WTC11 (cell line): ENCODE measurements at regions not wholly inside any gene's neighbourhood (a gene's known extent, or its start where the extent isn't known, plus 50 kb on each side); places are given as distances from the start of the nearest gene placed in this dataset.

Experiments used
- ATAC-seq: fragments of 200-7000 bp; cut with Tn5 transposase; 2 replicates; pipeline ENCODE4 v1.10.0; 2021; ENCODE audit warnings: mild to moderate bottlenecking, moderate library complexity
- CTCF ChIA-PET: fragments of 300-600 bp; sonication (Branson Sonifier 250); formaldehyde crosslinking; loops from one replicate; lab custom pipeline; 2021; ENCODE audit warnings: antibody characterized with exemption; lab: Charles Lee
- POLR2A ChIA-PET: fragments of 350-600 bp; sonication (Branson Sonifier 250); formaldehyde crosslinking; loops from one replicate; lab custom pipeline; 2021; ENCODE audit warnings: antibody characterized with exemption; lab: Charles Lee
- DNase-seq: peaks from one replicate; pipeline ENCODE4 v3.0.0; 2021; ENCODE audit warnings: low spot score
- H3K27ac Mint-ChIP-seq: 2 replicates; pipeline ENCODE4 v1.8.0; 2021; ENCODE audit warnings: mixed read lengths
- H3K27me3 Mint-ChIP-seq: 2 replicates; pipeline ENCODE4 v1.8.0; 2021; ENCODE audit warnings: low read depth, mild to moderate bottlenecking, moderate library complexity, mixed read lengths
- H3K36me3 Mint-ChIP-seq: 2 replicates; pipeline ENCODE4 v1.8.0; 2021; ENCODE audit warnings: mixed read lengths
- H3K4me1 Mint-ChIP-seq: 2 replicates; pipeline ENCODE4 v1.8.0; 2022; ENCODE audit warnings: mixed read lengths
- H3K4me3 Mint-ChIP-seq: 2 replicates; pipeline ENCODE4 v1.8.0; 2021; ENCODE audit warnings: mild to moderate bottlenecking, moderate library complexity, mixed read lengths
- H3K9me3 Mint-ChIP-seq: 2 replicates; pipeline ENCODE4 v1.8.0; 2021; ENCODE audit warnings: mixed read lengths
- CREB1 ChIP-seq: sonication (generic); formaldehyde crosslinking; IDR thresholded peaks from 2 replicates; pipeline ENCODE4 v1.8.0; 2023; ENCODE audit warnings: mild to moderate bottlenecking, missing genetic modification reagents
- E2F5 ChIP-seq: sonication (generic); formaldehyde crosslinking; IDR thresholded peaks from 2 replicates; pipeline ENCODE4 v1.8.1; 2022; ENCODE audit warnings: mild to moderate bottlenecking, moderate library complexity, missing genetic modification reagents
- ERG ChIP-seq: fragments of 250-450 bp; sonication (Bioruptor Pico); IDR thresholded peaks from 2 replicates; pipeline ENCODE4 v1.8.0; 2021; ENCODE audit warnings: mild to moderate bottlenecking
- FOXJ3 ChIP-seq: sonication (generic); formaldehyde crosslinking; IDR thresholded peaks from 2 replicates; pipeline ENCODE4 v1.9.0; 2021; ENCODE audit warnings: missing genetic modification reagents, mild to moderate bottlenecking, borderline replicate concordance
- FOXK1 ChIP-seq: sonication (generic); formaldehyde crosslinking; IDR thresholded peaks from 2 replicates; pipeline ENCODE4 v1.8.0; 2022; ENCODE audit warnings: mild to moderate bottlenecking, moderate library complexity, missing genetic modification reagents
- HMGA2 ChIP-seq: fragments of 250-450 bp; sonication (Bioruptor Pico); IDR thresholded peaks from 2 replicates; pipeline ENCODE4 v1.4.0; 2021; ENCODE audit warnings: mild to moderate bottlenecking, moderate library complexity
- MYBL2 ChIP-seq: sonication (generic); formaldehyde crosslinking; IDR thresholded peaks from 2 replicates; pipeline ENCODE4 v1.8.1; 2023; ENCODE audit warnings: mild to moderate bottlenecking, moderate library complexity, missing genetic modification reagents
- NR2C2 ChIP-seq: sonication (generic); formaldehyde crosslinking; IDR thresholded peaks from 2 replicates; pipeline ENCODE4 v1.8.0; 2022; ENCODE audit warnings: mild to moderate bottlenecking, missing genetic modification reagents
- NR3C1 ChIP-seq: sonication (generic); formaldehyde crosslinking; conservative IDR thresholded peaks from 2 replicates; pipeline ENCODE4 v1.8.1; 2023; ENCODE audit warnings: low read depth, mild to moderate bottlenecking, missing genetic modification reagents
- SMAD4 ChIP-seq: sonication (generic); formaldehyde crosslinking; IDR thresholded peaks from 2 replicates; pipeline ENCODE4 v1.8.0; 2022; ENCODE audit warnings: mild to moderate bottlenecking, missing genetic modification reagents
- SP1 ChIP-seq: sonication (generic); formaldehyde crosslinking; conservative IDR thresholded peaks from 2 replicates; pipeline ENCODE4 v1.8.1; 2022; ENCODE audit warnings: missing genetic modification reagents
- TCF7 ChIP-seq: sonication (generic); formaldehyde crosslinking; IDR thresholded peaks from 2 replicates; pipeline ENCODE4 v1.8.0; 2022; ENCODE audit warnings: mild to moderate bottlenecking, low read depth, missing genetic modification reagents, moderate library complexity
- USF1 ChIP-seq: sonication (generic); formaldehyde crosslinking; IDR thresholded peaks from 2 replicates; pipeline ENCODE4 v1.8.0; 2022; ENCODE audit warnings: mild to moderate bottlenecking, missing genetic modification reagents
- ZNF263 ChIP-seq: sonication (generic); formaldehyde crosslinking; IDR thresholded peaks from 2 replicates; pipeline ENCODE4 v1.8.1; 2022; ENCODE audit warnings: low read depth, mild to moderate bottlenecking, moderate library complexity, missing genetic modification reagents
- ZNF317 ChIP-seq: sonication (generic); formaldehyde crosslinking; IDR thresholded peaks from 2 replicates; pipeline ENCODE4 v1.8.1; 2023; ENCODE audit warnings: low read depth, mild to moderate bottlenecking, moderate library complexity, missing genetic modification reagents, borderline replicate concordance
- TF ChIP-seq, protein P1 (sequence below): sonication (generic); formaldehyde crosslinking; IDR thresholded peaks from 2 replicates; pipeline ENCODE4 v1.8.1; 2023; ENCODE audit warnings: mild to moderate bottlenecking, missing genetic modification reagents
- TF ChIP-seq, protein P2 (sequence below): fragments of 250-450 bp; sonication (Bioruptor Pico); IDR thresholded peaks from 2 replicates; pipeline ENCODE4 v1.9.0; 2021; ENCODE audit warnings: moderate library complexity, mild to moderate bottlenecking, inconsistent platforms, borderline replicate concordance

DNA sequence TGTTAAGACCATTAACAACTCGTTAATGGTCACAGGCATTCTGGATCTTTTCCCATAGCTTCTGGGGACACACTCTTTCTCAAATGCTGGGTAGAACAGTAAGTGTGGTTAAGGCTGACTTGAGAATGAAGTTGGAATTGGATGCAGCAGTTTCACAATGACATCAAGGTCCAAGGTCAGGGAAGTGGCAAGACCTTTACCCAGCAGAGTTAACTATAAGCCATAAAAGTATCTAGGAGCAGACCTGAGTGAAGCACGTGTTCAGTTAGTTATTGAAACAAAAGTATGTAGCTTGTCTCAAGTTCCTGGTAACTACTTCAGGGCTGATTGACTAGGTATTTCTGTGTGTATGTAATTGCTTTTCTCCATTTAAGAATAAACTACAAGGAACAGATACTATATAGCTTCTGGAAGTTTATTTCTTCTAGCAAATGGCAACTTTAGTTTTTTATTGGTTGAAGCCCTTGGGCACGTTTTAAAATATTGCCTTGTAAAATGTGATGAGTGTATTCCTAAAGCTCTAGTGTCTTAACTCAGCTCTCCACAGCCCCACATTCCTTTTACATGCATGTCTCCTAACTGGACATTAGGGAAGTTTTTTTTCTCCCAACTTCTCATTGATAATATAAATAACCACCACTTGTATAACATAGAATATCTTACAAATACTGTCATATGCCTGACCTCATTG is 479.0 kb upstream of the CITED2 start:
- peaks cover 20% of the 10 kb centered on the region for H3K4me1 Mint-ChIP-seq
- CTCF ChIA-PET: interaction anchor here (0.8 kb wide), 1 partner anchor 142 kb away, joined by 3 read pairs; no protein-coding TSS in a partner anchor
- POLR2A ChIA-PET: no interaction called here
- TF ChIP-seq, protein P1, sequence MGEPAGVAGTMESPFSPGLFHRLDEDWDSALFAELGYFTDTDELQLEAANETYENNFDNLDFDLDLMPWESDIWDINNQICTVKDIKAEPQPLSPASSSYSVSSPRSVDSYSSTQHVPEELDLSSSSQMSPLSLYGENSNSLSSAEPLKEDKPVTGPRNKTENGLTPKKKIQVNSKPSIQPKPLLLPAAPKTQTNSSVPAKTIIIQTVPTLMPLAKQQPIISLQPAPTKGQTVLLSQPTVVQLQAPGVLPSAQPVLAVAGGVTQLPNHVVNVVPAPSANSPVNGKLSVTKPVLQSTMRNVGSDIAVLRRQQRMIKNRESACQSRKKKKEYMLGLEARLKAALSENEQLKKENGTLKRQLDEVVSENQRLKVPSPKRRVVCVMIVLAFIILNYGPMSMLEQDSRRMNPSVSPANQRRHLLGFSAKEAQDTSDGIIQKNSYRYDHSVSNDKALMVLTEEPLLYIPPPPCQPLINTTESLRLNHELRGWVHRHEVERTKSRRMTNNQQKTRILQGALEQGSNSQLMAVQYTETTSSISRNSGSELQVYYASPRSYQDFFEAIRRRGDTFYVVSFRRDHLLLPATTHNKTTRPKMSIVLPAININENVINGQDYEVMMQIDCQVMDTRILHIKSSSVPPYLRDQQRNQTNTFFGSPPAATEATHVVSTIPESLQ (CRISPR knock-in tag): no peak
- no peak for TF ChIP-seq TCF7
- TF ChIP-seq MYBL2 (CRISPR knock-in tag): no peak
- no peak for TF ChIP-seq NR3C1
- TF ChIP-seq HMGA2 (CRISPR knock-in tag): no peak
- TF ChIP-seq FOXJ3 (CRISPR knock-in tag): no peak
- no peak for TF ChIP-seq CREB1 (CRISPR knock-in tag)
- no peak for TF ChIP-seq USF1 (CRISPR knock-in tag)
- TF ChIP-seq, protein P2, sequence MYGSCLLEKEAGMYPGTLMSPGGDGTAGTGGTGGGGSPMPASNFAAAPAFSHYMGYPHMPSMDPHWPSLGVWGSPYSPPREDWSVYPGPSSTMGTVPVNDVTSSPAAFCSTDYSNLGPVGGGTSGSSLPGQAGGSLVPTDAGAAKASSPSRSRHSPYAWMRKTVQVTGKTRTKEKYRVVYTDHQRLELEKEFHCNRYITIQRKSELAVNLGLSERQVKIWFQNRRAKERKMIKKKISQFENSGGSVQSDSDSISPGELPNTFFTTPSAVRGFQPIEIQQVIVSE (CRISPR knock-in tag): no peak
- no peak for TF ChIP-seq SMAD4 (CRISPR knock-in tag)
- no peak for TF ChIP-seq FOXK1 (CRISPR knock-in tag)
- no peak for TF ChIP-seq E2F5
- no peak for TF ChIP-seq ERG
- TF ChIP-seq NR2C2 (CRISPR knock-in tag): no peak
- TF ChIP-seq, all 79 proteins: peak for 0
- no peak overlapping the region for H3K27ac Mint-ChIP-seq
- ATAC-seq: no peak
- no peak for DNase-seq
- H3K9me3 Mint-ChIP-seq: peaks cover 4% of the 10 kb centered on the region; the same call in 1 of the 2 replicates
- H3K27me3 Mint-ChIP-seq: no peaks in the 10 kb centered on the region
- H3K36me3 Mint-ChIP-seq: no peaks in the 10 kb centered on the region
- no peak overlapping the region for H3K4me3 Mint-ChIP-seq

- ChIA-PET CTCF (no interaction called here), POLR2A (no interaction called here)
- Mint-ChIP-seq H3K4me3 (no peak overlapping the region), H3K4me1 (peaks cover 23% of the 10 kb centered on the region), H3K27ac (no peak overlapping the region), H3K9me3 (peaks cover 4% of the 10 kb centered on the region; the same call in 1 of the 2 replicates), H3K36me3 (no peaks in the 10 kb centered on the region), H3K27me3 (no peaks in the 10 kb centered on the region)
- TF ChIP-seq ZNF263 (CRISPR knock-in tag) (no peak), ZNF317 (CRISPR knock-in tag) (no peak), SP1 (CRISPR knock-in tag) (no peak), MYBL2 (CRISPR knock-in tag) (no peak)
- ATAC-seq (no peak), DNase-seq (no peak)
Measured at GRCh38 chr6:139852488-139853140, 478.2 kb upstream of the CITED2 start.
